HEK293T (cell line): ENCODE measurements at regions not wholly inside any gene's neighbourhood (a gene's known extent, or its start where the extent isn't known, plus 50 kb on each side); places are given as distances from the start of the nearest gene placed in this dataset.

Experiments
- BHLHE40 ChIP-seq: fragments of 450-650 bp; IDR thresholded peaks from 2 replicates; pipeline ENCODE4 v1.6.1; 2016; ENCODE audit warnings: mild to moderate bottlenecking, moderate library complexity, borderline replicate concordance
- SP1 ChIP-seq: fragments of 450-650 bp; IDR thresholded peaks from 2 replicates; pipeline ENCODE4 v1.6.1; 2017

GRCh38 chr15:99823346-99823745, 90.1 kb upstream of the LYSMD4 start:
- TF ChIP-seq SP1 (no peak), BHLHE40 (no peak)
